GM19238 (cell line): ENCODE measurements at regions not wholly inside any gene's neighbourhood (a gene's known extent, or its start where the extent isn't known, plus 50 kb on each side); places are given as distances from the start of the nearest gene placed in this dataset.
"Not testable (repeated sequence)": the region's sequence is repeated elsewhere in the genome, so short reads cannot be mapped to it uniquely, and the experiment has no call there.

Experiments
- DNase-seq: peaks from one replicate; pipeline ENCODE4 v3.0.0; 2011; ENCODE audit warnings: low spot score; ENCODE audit not compliant: insufficient read length

GRCh38 chr1:60672449-60672848 is 409.9 kb upstream of the NFIA start:
- DNase-seq = no peak

GRCh38 chr1:60670302-60670701 is 412.1 kb upstream of the NFIA start:
- no peak for DNase-seq

GRCh38 chr1:60668585-60668984 is 413.8 kb upstream of the NFIA start:
- no peak for DNase-seq

GRCh38 chr1:60665311-60665710 is 417.1 kb upstream of the NFIA start:
- DNase-seq = no peak

DNA sequence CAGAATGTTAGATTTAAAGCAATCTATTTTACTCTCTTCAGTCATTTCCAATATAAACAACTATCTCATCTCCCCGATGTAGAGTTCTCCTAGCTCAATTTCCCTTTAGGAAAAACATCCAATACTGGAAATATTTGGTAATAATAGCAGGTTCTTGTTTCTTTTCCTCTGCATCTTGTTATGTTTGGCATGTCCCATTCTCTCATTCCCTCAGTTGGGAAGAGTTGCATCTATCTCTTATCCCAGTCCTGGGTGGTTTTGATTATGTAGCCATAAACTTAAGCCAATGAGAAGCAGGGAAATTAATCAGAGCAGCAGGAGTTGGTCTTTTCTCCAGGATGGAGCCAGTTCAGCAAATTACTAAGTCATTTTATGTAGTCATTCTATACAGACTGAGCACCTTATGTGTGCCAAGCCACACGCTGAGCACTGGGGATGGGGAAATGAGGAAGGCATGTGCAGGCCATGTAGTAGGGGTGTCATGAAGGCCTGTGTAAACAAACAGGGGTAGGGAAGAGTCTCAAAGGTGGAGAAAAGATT is 418.2 kb upstream of the NFIA start:
- no peak for DNase-seq

- DNase-seq = no peak
These were observed 419.8 kb upstream of the NFIA start for GRCh38 chr1:60662486-60663044.

DNA sequence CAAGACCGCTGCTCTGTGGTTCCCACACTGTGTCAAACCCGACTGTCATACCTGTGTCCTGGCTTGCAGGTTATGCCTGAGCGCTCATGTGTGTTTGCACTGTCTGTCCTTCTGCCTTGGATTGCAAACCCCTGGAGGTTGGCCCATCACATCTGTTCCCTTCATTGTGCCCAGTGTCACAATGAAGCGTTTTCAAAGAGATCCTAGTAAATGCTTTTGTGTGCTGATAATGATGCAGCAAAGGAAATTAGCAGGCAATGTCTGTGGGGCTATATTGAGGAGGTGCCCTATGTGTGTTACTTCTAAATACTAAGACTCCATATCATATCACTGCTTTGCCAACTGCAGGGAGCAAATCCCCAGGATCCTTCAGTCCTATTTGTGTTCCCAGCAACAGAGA is 424.4 kb upstream of the NFIA start:
- DNase-seq = no peak

DNA sequence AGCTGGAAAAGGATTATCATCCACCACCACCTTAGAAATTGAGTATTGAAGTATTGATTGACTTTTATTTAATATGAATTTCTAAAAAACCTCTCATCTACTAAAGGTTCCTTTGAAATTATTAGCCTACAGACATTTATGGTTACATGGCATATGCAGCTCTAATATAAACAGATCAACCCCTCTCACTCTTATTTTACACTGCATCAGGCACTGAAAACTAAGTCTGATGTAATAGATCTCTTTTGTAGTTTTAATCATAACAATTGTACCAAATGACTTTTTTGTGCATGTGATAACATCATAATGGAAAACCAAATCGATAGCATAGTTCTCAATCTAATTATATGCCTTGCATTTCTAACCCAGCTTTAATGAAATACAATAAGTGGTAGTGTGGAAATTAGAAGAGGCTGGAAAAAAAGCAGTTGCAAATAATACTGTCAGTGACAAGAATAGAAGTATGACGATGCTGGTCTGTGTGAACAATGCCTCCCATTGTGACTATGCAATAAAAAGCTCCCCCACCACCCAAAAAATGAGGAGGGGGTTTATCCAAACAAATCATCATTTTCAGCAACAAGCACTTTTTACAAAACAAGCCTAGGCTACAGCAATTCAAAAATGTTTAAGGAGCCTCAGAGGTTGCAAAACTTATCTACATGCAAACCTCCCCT is 426.5 kb upstream of the NFIA start:
- no peak for DNase-seq

- not testable (repeated sequence) for DNase-seq
These were observed 442.3 kb upstream of the NFIA start for GRCh38 chr1:60640033-60640551.

- no peak for DNase-seq
These were observed 443.1 kb upstream of the NFIA start for GRCh38 chr1:60639287-60639686.

DNA sequence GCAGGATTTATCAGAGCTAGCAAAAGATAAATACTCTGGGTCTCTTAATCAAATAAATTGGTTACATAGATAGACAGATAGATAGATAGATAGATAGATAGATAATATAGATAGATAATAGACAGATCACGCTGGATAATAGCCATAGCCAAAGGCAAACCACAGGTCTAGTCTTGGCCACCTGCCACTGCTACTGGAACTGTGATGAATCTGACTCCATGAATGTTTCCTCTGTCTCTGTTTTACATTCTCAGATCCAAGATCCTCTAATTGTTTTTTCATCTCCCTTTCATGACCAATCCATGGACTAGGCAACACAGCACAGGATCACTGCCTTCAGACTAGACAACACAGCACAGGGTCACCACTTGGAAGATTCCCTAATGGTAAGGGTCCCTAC is 444.7 kb upstream of the NFIA start:
- DNase-seq = no peak

DNA sequence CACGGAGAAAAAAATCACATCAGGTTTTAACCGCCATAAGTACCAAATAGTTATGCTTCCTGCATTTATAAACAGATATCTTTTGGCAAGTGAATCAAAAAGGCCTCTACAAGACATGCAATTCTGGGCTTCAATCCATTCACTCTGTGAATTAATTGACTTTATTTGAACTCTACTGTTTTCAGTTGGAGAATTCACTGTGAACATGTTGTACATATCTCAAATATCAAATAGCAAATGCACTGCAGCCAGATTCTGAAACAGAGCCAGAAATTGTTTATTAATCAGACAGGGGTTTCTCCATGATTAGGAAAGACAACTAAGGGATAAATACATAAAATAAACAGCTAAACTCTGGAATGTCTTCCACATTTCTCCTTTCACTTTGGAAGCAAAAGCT is 445.4 kb upstream of the NFIA start:
- no peak for DNase-seq

DNA sequence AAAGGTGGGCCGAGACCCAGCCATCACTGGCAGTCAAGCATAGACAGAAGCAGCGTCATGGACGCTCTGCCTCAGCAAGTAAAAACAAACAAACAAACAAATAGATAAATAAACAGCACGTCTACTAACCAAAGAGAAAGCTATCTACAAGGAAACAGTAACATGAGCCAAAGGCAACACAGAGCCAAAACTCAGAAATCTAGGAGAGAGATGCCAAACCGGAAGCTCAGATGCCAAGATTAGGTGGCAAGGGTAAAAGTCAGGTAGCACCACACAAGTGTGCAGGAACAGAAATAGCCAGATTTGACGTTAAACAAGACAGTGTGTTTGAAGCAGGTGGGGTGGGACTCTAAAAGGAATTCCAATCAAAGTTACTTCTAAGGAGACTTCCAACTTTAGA is 448.3 kb upstream of the NFIA start:
- DNase-seq = no peak

- no peak for DNase-seq
These were observed 459.9 kb upstream of the NFIA start for GRCh38 chr1:60622486-60622885.

DNA sequence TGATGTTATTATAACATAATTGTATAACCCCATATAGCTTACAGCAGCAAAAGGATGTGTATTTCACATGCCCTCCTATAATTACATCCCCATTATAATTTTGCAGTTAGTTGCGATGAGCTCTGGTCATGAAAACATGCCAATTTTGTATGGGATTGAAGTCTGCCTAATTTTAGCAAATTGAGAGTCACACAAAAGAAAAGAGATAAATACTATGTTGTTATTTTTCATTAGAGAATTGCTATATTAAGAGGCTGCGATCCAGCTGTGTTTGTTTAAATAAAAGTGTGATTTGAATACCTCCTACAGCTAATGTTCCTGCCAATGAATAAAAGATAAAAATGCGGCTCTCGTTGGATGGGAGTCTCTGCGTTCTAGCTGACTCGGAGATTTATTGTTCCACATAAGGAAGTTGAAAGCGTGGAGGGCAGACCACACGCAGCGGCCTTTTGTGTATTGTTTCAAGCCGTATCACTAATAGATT is 461.0 kb upstream of the NFIA start:
- no peak for DNase-seq

DNA sequence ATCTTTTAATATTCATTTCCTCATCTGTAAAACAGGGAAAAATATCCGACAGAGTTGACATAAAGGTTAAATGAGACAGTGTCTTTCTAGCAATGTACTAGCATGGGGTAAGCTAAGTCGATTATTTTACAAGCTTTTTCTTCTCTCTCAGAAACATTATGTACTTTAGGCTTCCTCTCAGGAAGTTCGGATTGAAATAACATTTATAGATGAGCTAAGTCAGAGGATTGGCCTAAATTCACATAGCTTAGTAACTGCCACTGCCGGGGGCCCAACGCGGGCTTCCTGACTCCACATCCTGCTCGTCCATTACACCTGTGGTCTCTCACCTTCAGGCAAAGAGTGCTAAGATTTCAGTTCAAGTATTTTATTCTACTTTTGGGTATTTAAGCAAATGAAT is 462.3 kb upstream of the NFIA start:
- no peak for DNase-seq

GRCh38 chr1:60619581-60619980 is 462.8 kb upstream of the NFIA start:
- DNase-seq = no peak

DNA sequence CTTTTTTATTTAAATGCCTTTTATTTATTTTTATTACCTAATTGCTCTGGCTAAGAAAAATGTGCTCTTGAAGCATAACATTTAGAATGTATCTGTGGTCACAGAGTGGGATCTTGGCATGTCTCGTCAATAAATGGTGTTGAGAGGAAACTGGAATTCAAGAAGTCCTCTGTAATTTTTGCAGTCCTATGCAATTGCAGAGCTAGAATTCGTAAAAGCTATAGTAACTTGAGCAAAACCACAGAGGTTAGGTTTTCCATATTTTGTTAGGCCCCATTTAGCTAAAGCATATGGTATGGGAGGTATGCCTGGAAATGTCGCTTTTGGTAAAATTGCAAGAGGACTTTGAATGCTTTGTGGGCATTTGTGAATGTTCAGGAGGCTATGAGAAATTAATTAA is 466.7 kb upstream of the NFIA start:
- no peak for DNase-seq

DNA sequence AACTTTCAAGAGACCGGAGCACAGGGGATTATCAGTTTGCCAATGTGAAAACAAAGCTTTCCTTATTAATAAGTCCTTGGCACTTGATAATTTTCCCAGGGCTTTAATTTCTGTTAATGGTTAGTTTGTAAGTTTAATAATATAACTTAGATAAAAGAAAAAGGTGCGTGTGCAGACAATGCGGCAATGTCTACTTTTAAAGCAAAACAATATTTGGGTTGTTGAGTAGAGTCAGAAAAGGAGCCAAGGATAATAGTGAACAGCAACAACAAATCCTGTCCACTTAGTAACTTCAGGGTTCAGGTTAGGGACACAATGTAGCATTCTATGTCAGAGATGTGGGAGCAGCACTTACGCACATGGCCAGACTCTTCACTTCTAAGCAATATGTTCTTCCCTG is 469.6 kb upstream of the NFIA start:
- no peak for DNase-seq

GRCh38 chr1:60606921-60607320 is 475.4 kb upstream of the NFIA start:
- not testable (repeated sequence) for DNase-seq

DNA sequence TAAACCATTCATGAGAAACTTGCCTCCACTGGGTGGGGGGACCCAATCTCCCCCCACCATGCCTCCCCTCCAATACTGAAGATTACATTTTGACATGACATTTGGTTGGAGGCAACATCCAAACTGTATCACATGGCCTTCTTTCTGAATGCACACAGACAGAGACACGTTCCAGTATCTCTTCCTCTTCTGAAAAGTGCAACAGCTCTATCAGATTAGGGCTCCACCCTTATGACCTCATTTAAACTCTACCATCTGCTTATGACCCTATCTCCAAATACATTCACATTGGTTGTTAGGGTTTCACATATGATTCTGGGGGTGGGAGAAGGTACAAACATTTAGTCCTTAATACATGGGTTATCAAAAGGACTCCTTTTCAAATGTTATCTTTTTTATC is 481.8 kb upstream of the NFIA start:
- DNase-seq = no peak

DNA sequence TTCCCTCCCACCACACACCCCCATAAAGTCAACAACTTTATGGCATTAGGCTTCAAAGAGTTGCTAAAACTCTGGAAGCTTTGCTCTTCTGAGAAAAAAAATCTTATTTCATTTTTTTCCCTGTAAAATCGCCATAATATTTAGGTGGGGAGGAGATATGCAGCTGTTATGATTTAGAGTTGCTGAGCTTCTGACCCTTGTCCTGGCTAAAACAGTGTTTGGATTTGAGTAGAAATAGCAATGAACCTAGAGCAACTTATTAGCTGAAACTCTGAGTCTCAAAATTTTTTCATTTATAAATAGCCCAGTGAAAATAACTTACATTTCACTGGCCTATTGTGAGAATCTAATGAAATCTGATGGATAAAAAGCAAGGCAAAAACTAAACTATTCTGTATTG is 482.8 kb upstream of the NFIA start:
- no peak for DNase-seq
